Astrocyte of the cerebellum (primary cell): ENCODE measurements at regions not wholly inside any gene's neighbourhood (a gene's known extent, or its start where the extent isn't known, plus 50 kb on each side); places are given as distances from the start of the nearest gene placed in this dataset.

ENCODE experiments used
- DNase-seq: peaks from one replicate; pipeline ENCODE4 v3.0.0-alpha.2; 2011; ENCODE audit warnings: low read depth
- H3K4me3 ChIP-seq: 2 replicates; pipeline ENCODE4 v1.5.1; 2011; ENCODE audit warnings: mild to moderate bottlenecking, low read depth, low read length, moderate library complexity
- in situ Hi-C: cut with HindIII; loops from 2 replicates; pipeline ENCODE4 v1.10.0; 2017; ENCODE audit warnings: low sequenced_read_pairs
- TF ChIP-seq, protein P1 (sequence below): IDR thresholded peaks from 2 replicates; pipeline ENCODE4 v1.5.1; 2012; ENCODE audit warnings: low read length, low read depth, moderate library complexity, mild to moderate bottlenecking; ENCODE audit errors: missing control alignments

DNA sequence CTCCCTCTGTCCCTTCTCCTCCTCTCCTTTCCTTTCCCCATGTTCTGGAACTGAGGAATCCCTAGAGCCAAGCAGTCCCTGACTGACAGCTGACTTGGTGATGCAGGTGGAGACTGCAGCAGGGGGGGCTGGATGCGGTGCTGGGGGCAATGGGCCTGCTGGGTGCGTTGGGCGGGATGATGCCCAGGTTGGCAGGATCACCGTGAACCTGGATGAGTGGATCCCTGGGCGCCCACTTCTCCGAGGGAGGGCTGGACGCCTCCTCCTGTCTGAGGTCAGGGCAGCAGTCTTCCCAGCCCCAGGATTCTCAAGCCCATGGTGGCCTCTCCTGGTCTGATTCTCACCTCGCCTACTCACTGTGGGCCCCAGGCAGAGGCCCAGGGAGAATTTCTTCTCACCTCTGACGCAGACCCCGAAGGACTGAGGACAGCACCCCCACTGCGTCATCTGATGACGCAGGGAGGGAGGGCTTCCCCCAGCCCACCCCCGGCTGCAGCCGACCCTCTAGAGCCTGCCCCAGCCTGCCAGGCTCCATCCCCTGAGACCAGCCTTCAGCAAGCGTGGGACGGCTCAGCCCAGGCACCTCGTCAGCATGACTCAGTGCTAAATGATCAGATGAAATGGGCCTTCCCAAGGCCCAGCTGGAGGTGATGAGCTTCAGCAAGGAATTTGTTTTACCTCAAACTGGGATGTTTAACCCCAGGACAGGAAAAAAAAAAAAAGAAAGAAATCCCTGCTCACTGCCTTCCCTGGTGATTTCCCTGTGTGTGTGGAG lies 188.0 kb upstream of the TNRC6C start:
- in situ Hi-C loops = no loop called here
- no peak overlapping the region for H3K4me3 ChIP-seq
- TF ChIP-seq, protein P1, sequence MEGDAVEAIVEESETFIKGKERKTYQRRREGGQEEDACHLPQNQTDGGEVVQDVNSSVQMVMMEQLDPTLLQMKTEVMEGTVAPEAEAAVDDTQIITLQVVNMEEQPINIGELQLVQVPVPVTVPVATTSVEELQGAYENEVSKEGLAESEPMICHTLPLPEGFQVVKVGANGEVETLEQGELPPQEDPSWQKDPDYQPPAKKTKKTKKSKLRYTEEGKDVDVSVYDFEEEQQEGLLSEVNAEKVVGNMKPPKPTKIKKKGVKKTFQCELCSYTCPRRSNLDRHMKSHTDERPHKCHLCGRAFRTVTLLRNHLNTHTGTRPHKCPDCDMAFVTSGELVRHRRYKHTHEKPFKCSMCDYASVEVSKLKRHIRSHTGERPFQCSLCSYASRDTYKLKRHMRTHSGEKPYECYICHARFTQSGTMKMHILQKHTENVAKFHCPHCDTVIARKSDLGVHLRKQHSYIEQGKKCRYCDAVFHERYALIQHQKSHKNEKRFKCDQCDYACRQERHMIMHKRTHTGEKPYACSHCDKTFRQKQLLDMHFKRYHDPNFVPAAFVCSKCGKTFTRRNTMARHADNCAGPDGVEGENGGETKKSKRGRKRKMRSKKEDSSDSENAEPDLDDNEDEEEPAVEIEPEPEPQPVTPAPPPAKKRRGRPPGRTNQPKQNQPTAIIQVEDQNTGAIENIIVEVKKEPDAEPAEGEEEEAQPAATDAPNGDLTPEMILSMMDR = no peak
- DNase-seq = peak; percentile 41

DNA sequence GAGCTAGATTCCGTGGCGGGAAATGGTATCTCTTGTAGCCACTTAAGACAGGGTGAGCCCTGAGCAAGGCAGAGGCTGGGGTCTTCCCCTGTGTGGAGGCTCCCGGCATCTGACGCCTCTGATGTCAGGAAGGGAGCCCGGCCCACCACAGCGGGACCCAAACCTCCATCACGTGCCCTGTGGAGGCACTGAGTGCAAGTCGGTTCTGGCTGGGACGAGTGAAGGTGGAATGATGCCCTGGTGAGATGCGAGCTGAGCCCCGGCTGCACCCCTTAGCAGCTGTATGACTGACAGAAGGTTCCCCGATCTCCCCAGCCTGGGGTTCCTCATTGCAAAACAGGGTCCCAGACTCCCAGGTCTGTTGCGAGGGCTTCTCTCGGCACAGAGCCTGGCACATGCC lies 187.4 kb upstream of the TNRC6C start:
- in situ Hi-C loops = no loop called here
- no peak overlapping the region for H3K4me3 ChIP-seq
- DNase-seq = no peak
- TF ChIP-seq, protein P1 = no peak

DNA sequence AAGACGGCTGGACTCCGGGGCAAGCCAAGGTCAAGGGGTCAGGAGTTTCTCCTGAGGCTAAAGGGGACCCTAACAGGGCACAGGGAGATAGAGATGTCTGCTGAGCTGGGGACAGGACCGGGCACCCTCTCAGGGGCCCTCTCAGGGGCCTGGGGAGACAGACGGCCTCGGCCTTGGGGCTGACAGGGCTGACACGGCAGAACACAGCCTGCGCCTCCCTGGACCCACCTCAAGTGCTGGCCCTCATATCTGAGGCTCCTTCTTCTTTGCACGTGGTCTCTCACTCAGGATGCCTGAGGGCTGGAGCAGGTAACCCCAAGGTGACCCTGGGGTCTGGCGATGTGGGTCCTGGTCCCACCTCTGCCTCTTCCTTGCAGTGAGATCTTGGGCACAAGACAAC lies 186.9 kb upstream of the TNRC6C start:
- TF ChIP-seq, protein P1 = no peak
- H3K4me3 ChIP-seq = no peak overlapping the region
- in situ Hi-C loops = no loop called here
- no peak for DNase-seq

DNA sequence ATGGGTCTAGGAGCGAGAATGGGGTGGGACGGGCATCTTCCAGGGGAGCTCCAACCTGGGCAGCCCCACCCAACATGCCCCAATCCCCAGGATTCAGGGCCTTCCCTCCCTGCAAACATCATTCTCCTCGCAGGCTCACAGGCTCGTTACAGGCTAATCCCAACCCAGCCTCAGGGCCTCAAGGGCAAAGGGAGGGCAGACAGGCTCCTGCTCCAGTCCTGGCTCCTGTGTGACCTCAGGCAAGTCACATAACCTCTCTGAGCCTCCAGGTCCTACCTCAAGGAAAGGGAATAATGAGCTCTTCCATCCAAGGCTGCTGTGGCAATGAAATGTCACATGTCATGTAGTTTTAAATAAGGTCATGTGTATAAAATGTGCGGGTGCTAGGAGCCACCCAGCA lies 186.5 kb upstream of the TNRC6C start:
- in situ Hi-C loops = no loop called here
- no peak overlapping the region for H3K4me3 ChIP-seq
- no peak for DNase-seq
- TF ChIP-seq, protein P1 = no peak

DNA sequence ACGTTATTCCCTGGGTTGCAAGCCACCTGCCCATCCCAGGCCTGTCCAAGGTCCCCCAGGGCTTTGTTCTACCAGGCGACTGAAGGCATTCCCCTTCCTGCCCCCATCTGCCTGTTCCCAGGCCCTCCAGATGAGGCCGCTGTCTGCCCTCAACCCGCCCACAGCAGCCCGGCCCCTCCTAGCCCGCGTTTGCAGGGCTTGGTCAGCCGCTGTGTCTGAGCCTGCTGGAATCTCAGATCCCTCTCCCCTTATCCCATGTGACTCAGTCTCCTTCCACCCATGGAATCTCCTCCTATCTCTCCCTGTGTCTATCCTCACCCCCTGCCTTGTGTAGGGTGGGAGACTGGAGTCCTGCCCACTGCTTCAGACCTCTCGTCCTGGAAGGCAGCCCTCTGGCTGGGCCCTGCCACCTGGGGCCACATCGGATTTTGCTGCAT lies 186.0 kb upstream of the TNRC6C start:
- TF ChIP-seq, protein P1 = peak; percentile 78
- in situ Hi-C loops = no loop called here
- DNase-seq = peak; percentile 24

DNA sequence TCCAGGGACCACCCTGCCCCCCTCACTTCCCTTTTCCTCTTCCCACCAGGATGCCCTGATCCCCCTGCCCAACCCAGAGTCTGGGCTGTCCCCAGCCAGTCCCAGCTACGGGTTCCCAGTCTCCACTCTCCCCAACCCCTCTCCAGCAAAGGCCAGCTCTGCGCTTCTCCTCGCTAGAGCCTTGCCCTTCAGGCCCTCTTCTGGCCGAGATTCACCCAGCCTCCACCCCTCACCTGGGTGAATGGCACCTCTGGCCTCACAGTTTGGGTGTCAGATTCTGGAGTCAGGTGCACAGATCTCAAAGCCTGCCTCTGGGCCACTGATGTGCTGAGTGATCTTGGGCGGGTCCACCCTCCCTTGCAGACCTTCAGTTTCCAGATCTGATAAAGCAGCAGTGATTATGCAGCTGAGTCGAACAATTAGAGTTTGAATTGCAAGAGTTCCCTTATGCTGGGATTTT lies 185.6 kb upstream of the TNRC6C start:
- DNase-seq = no peak
- in situ Hi-C loops = no loop called here
- TF ChIP-seq, protein P1 = no peak
- H3K4me3 ChIP-seq = no peak overlapping the region

More for the DNA sequence above, 186.0 kb upstream of the TNRC6C start:
- no peak overlapping the region for H3K4me3 ChIP-seq

DNA sequence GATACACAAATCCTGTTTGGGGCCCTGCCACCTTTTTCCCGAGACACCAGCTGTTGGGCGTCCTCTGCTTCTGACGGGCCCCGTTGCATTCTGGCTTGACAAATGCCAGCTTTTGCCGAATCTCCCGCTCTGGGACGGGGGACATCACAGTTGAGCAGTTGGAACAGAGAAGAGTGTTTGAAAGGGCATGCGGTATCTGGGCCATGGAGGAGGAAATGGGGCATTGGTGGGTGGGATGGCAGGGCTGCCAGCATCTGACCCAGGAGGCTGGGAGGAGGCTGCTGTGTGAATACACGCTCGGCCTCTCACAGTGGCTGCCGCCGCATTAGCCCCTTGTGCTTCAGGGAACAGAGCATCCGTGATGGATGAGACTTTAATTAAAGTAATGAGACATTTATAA lies 184.3 kb upstream of the TNRC6C start:
- in situ Hi-C loops = no loop called here
- DNase-seq = no peak
- TF ChIP-seq, protein P1 = no peak
- H3K4me3 ChIP-seq = no peak overlapping the region
